ENCODE measurements at regions not wholly inside any gene's neighbourhood (a gene's known extent, or its start where the extent isn't known, plus 50 kb on each side); places are given as distances from the start of the nearest gene placed in this dataset.

GRCh38 chr6:26296857-26297648 is 67.9 kb upstream of the BTN3A2 start:
- DNase-seq (ENCODE audit: extremely low read depth, insufficient read length): no peak
- Histone ChIP-seq H3K27me3 (replicated peaks; ENCODE audit: control insufficient read depth, insufficient read depth, low read length) (no peaks in the 10 kb centered on the region), H3K36me3 (ENCODE audit: control insufficient read depth, insufficient read depth, low read length) (no peaks in the 10 kb centered on the region), H3K4me3 (replicated peaks; ENCODE audit: low read depth, low read length) (no peak overlapping the region)
- no peak for TF ChIP-seq CTCF (IDR thresholded peaks at IDR 0.05; ENCODE audit: insufficient read depth, low read length, poor library complexity, severe bottlenecking)

GRCh38 chr6:26299286-26300042 is 65.5 kb upstream of the BTN3A2 start:
- TF ChIP-seq CTCF (IDR thresholded peaks at IDR 0.05; ENCODE audit: insufficient read depth, low read length, poor library complexity, severe bottlenecking): no peak
- no peaks in the 10 kb centered on the region for H3K36me3 ChIP-seq (ENCODE audit: control insufficient read depth, insufficient read depth, low read length)
- no peaks in the 10 kb centered on the region for H3K27me3 ChIP-seq (replicated peaks; ENCODE audit: control insufficient read depth, insufficient read depth, low read length)
- no peak overlapping the region for H3K4me3 ChIP-seq (replicated peaks; ENCODE audit: low read depth, low read length)
- DNase-seq (ENCODE audit: extremely low read depth, insufficient read length): no peak

- H3K4me3 ChIP-seq (replicated peaks; ENCODE audit: low read depth, low read length): no peak overlapping the region
- no peaks in the 10 kb centered on the region for H3K27me3 ChIP-seq (replicated peaks; ENCODE audit: control insufficient read depth, insufficient read depth, low read length)
Measured at GRCh38 chr6:26300043-26300331, 65.0 kb upstream of the BTN3A2 start.

GRCh38 chr6:26300359-26300758 is 64.6 kb upstream of the BTN3A2 start:
- H3K4me3 ChIP-seq (replicated peaks; ENCODE audit: low read depth, low read length): no peak overlapping the region
- H3K27me3 ChIP-seq (replicated peaks; ENCODE audit: control insufficient read depth, insufficient read depth, low read length): no peaks in the 10 kb centered on the region
- TF ChIP-seq CTCF (IDR thresholded peaks at IDR 0.05; ENCODE audit: insufficient read depth, low read length, poor library complexity, severe bottlenecking): no peak
- no peak for DNase-seq (ENCODE audit: extremely low read depth, insufficient read length)
- H3K36me3 ChIP-seq (ENCODE audit: control insufficient read depth, insufficient read depth, low read length): no peaks in the 10 kb centered on the region

More at GRCh38 chr6:26300043-26300331, 65.0 kb upstream of the BTN3A2 start:
- no peaks in the 10 kb centered on the region for H3K36me3 ChIP-seq (ENCODE audit: control insufficient read depth, insufficient read depth, low read length)
- no peak for TF ChIP-seq CTCF (IDR thresholded peaks at IDR 0.05; ENCODE audit: insufficient read depth, low read length, poor library complexity, severe bottlenecking)
- no peak for DNase-seq (ENCODE audit: extremely low read depth, insufficient read length)

- Histone ChIP-seq H3K4me3 (replicated peaks; ENCODE audit: low read depth, low read length) (no peak overlapping the region), H3K36me3 (ENCODE audit: control insufficient read depth, insufficient read depth, low read length) (no peaks in the 10 kb centered on the region), H3K27me3 (replicated peaks; ENCODE audit: control insufficient read depth, insufficient read depth, low read length) (no peaks in the 10 kb centered on the region)
- TF ChIP-seq CTCF (IDR thresholded peaks at IDR 0.05; ENCODE audit: insufficient read depth, low read length, poor library complexity, severe bottlenecking): no peak
- no peak for DNase-seq (ENCODE audit: extremely low read depth, insufficient read length)
Measured at GRCh38 chr6:26300828-26301227, 64.2 kb upstream of the BTN3A2 start.
